ENCODE measurements at regions not wholly inside any gene's neighbourhood (a gene's known extent, or its start where the extent isn't known, plus 50 kb on each side); places are given as distances from the start of the nearest gene placed in this dataset.
A peak's percentile ranks its signal among the peaks of the same experiment; 100 is the strongest.

DNA sequence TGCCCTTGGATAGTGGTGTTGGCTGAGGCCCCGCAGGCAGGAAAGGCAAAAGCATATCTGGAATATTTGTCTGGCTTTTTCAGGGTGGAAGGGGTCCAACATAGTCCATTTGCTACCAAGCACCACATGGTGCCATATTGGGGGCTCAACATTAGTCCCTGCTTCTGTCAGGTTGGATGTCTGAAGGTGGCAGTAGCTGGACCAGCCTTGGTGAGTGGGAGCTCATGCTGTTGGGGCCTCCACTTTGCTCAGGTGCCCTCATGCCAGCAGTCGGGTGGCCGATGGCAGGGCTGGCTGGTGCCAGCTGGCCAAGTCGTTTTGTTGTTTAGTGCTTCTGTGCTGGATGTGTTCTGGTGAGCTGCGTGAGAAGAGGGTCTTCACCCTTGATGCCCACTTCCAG is 135.3 kb downstream of the PAPOLA start:
- no peak for DNase-seq (ENCODE audit: low read depth)

DNA sequence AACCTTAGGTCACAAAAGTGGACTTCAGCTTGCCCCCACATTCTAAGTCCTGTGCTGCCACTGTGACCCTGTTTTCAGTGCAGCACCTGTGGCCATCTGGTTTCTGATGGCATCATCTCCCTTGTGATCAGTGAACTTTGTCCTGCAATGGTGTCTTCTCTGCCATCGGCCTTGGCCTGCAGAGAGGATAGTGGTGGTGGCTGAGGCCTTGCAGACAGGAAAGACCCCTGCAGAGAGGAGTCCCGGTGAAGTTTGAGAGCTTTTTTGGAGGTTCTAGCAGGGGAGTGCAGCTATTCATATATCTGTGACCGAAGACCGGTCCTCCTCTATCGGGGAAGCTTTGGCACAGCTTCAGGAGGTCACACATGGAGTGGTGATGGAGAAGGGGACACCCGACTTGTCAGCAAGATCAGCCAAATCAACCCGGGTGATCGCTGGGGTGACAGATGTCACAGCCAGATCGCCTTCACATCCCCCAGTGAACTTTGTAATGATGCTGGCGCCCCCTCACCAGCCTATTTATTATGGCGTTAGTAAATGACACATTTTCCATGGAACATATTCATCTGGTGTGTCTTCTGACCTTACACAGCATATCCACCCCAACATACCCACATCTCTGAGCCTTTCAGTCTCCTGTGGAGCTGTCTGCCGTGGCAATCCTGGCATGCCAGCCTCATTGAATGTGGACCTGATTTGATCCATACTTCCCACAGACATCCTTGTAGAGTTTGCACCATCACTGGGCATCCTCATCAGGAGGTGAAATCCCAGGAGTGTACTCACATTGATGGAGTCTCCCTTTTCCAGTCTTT is 136.1 kb downstream of the PAPOLA start:
- Histone ChIP-seq H3K9ac (ENCODE audit: low read length) (no peak overlapping the region), H3K36me3 (ENCODE audit: insufficient read depth, low read length) (no peaks in the 10 kb centered on the region), H2AFZ (ENCODE audit: low read depth, low read length) (no peak overlapping the region), H4K20me1 (ENCODE audit: insufficient read depth, low read length) (no peaks in the 10 kb centered on the region), H3K27ac (ENCODE audit: low read depth, low read length) (no peak overlapping the region), H3K4me1 (ENCODE audit: insufficient read depth, low read length) (no peaks in the 10 kb centered on the region), H3K4me3 (ENCODE audit: insufficient read depth, low read depth, low read length) (no peak overlapping the region), H3K27me3 (ENCODE audit: insufficient read depth, low read length) (no peaks in the 10 kb centered on the region), H3K4me2 (ENCODE audit: low read length) (no peak overlapping the region), H3K79me2 (ENCODE audit: insufficient read depth, low read length) (no peaks in the 10 kb centered on the region), H3K9me3 (ENCODE audit: insufficient read depth, low read depth, low read length) (peaks cover 6% of the 10 kb centered on the region)
- FAIRE-seq (no peak), DNase-seq (ENCODE audit: low read depth) (no peak)
- H3K36me3 Mint-ChIP-seq (ENCODE audit: low read depth, unreplicated experiment), result no peaks in the 10 kb centered on the region
- TF ChIP-seq CTCF (IDR thresholded peaks at IDR 0.05; ENCODE audit: insufficient read depth, low read depth, low read length) (no peak), EZH2 (IDR thresholded peaks at IDR 0.05; ENCODE audit: insufficient read depth, low read length) (no peak)
- peaks cover 8% of the 10 kb centered on the region for H3K27me3 Mint-ChIP-seq (ENCODE audit: low read depth, unreplicated experiment)
- no peaks in the 10 kb centered on the region for H3K4me1 Mint-ChIP-seq (ENCODE audit: low read depth, unreplicated experiment)
- no peak overlapping the region for H3K4me3 Mint-ChIP-seq (ENCODE audit: unreplicated experiment)
- peak overlapping the region; percentile 41 for H3K27ac Mint-ChIP-seq (ENCODE audit: unreplicated experiment)
- peaks cover 2% of the 10 kb centered on the region for H3K9me3 Mint-ChIP-seq (ENCODE audit: unreplicated experiment)

More for the DNA sequence above, 135.3 kb downstream of the PAPOLA start:
- Mint-ChIP-seq H3K36me3 (ENCODE audit: low read depth, unreplicated experiment) (no peaks in the 10 kb centered on the region), H3K4me1 (ENCODE audit: low read depth, unreplicated experiment) (no peaks in the 10 kb centered on the region), H3K4me3 (ENCODE audit: unreplicated experiment) (no peak overlapping the region), H3K9me3 (ENCODE audit: unreplicated experiment) (peaks cover 2% of the 10 kb centered on the region), H3K27me3 (ENCODE audit: low read depth, unreplicated experiment) (peaks cover 8% of the 10 kb centered on the region), H3K27ac (ENCODE audit: unreplicated experiment) (no peak overlapping the region)
- Histone ChIP-seq H3K79me2 (ENCODE audit: insufficient read depth, low read length) (no peaks in the 10 kb centered on the region), H3K9ac (ENCODE audit: low read length) (no peak overlapping the region), H3K4me1 (ENCODE audit: insufficient read depth, low read length) (no peaks in the 10 kb centered on the region), H2AFZ (ENCODE audit: low read depth, low read length) (no peak overlapping the region), H3K27ac (ENCODE audit: low read depth, low read length) (no peak overlapping the region), H4K20me1 (ENCODE audit: insufficient read depth, low read length) (no peaks in the 10 kb centered on the region), H3K27me3 (ENCODE audit: insufficient read depth, low read length) (no peaks in the 10 kb centered on the region), H3K9me3 (ENCODE audit: insufficient read depth, low read depth, low read length) (peaks cover 6% of the 10 kb centered on the region), H3K4me2 (ENCODE audit: low read length) (no peak overlapping the region), H3K4me3 (ENCODE audit: insufficient read depth, low read depth, low read length) (no peak overlapping the region), H3K36me3 (ENCODE audit: insufficient read depth, low read length) (no peaks in the 10 kb centered on the region)
- no peak for FAIRE-seq
- TF ChIP-seq CTCF (IDR thresholded peaks at IDR 0.05; ENCODE audit: insufficient read depth, low read depth, low read length), result no peak
- no peak for TF ChIP-seq EZH2 (IDR thresholded peaks at IDR 0.05; ENCODE audit: insufficient read depth, low read length)

DNA sequence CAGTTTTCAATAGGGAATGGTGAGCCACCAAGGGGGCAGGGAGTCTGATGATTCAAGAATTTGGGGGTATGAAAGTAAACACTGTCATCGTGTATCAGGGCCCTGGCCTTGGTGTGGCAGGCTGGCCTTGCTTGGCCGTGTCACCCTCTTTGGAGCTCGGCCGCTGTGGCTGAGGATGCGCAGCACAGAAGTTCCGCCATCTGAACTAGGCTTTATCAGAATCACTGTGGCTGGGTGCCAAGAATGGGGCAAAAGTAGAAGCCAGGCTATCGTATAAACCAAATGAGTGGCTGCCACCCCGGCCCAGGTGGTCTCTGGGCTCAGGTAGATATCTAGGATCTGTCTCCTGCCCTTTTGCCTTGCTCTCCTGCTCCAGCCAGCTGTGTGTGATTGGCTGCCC is 137.4 kb downstream of the PAPOLA start:
- Mint-ChIP-seq H3K9me3 (ENCODE audit: unreplicated experiment) (peaks cover 2% of the 10 kb centered on the region), H3K4me1 (ENCODE audit: low read depth, unreplicated experiment) (no peaks in the 10 kb centered on the region), H3K27ac (ENCODE audit: unreplicated experiment) (no peak overlapping the region), H3K36me3 (ENCODE audit: low read depth, unreplicated experiment) (no peaks in the 10 kb centered on the region), H3K27me3 (ENCODE audit: low read depth, unreplicated experiment) (peaks cover 8% of the 10 kb centered on the region), H3K4me3 (ENCODE audit: unreplicated experiment) (no peak overlapping the region)
- Histone ChIP-seq H3K9me3 (ENCODE audit: insufficient read depth, low read depth, low read length) (peaks cover 6% of the 10 kb centered on the region), H4K20me1 (ENCODE audit: insufficient read depth, low read length) (no peaks in the 10 kb centered on the region), H3K4me1 (ENCODE audit: insufficient read depth, low read length) (no peaks in the 10 kb centered on the region), H3K36me3 (ENCODE audit: insufficient read depth, low read length) (no peaks in the 10 kb centered on the region), H3K79me2 (ENCODE audit: insufficient read depth, low read length) (no peaks in the 10 kb centered on the region), H2AFZ (ENCODE audit: low read depth, low read length) (no peak overlapping the region), H3K4me2 (ENCODE audit: low read length) (no peak overlapping the region), H3K27me3 (ENCODE audit: insufficient read depth, low read length) (no peaks in the 10 kb centered on the region), H3K9ac (ENCODE audit: low read length) (no peak overlapping the region), H3K27ac (ENCODE audit: low read depth, low read length) (no peak overlapping the region), H3K4me3 (ENCODE audit: insufficient read depth, low read depth, low read length) (no peak overlapping the region)
- DNase-seq (ENCODE audit: low read depth) (no peak), FAIRE-seq (no peak)
- TF ChIP-seq CTCF (IDR thresholded peaks at IDR 0.05; ENCODE audit: insufficient read depth, low read depth, low read length) (no peak), EZH2 (IDR thresholded peaks at IDR 0.05; ENCODE audit: insufficient read depth, low read length) (no peak)

All from astrocyte (in vitro differentiated cells and primary cell).